GM12878 (cell line): ENCODE measurements at regions not wholly inside any gene's neighbourhood (a gene's known extent, or its start where the extent isn't known, plus 50 kb on each side); places are given as distances from the start of the nearest gene placed in this dataset.

Experiments used
- ATAC-seq: fragments of 200-7000 bp; cut with Tn5 transposase; 3 replicates; pipeline ENCODE4 v1.9.1; 2020; ENCODE audit warnings: mild to moderate bottlenecking, moderate library complexity
- BruUV-seq: library from RNA; stranded (reverse); fragments of 400-500 nt; replicated peaks from 2 replicates; lab custom pipeline; 2021; lab: Mats Ljungman, UMichigan
- CTCF ChIA-PET: fragments of 300-600 bp; sonication (Branson Sonifier 250); formaldehyde crosslinking; extraction: SDS; loops from one replicate; lab custom pipeline; 2021; ENCODE audit warnings: inconsistent platforms; lab: Yijun Ruan, JAX
- POLR2A ChIA-PET: fragments of 350-600 bp; formaldehyde crosslinking; extraction: SDS; loops from one replicate; lab custom pipeline; 2021; ENCODE audit warnings: inconsistent platforms; lab: Charles Lee
- RAD21 ChIA-PET: fragments of 300-600 bp; sonication (Branson Sonifier 250); formaldehyde crosslinking; loops from one replicate; lab custom pipeline; 2023; ENCODE audit warnings: antibody characterized with exemption; ENCODE audit not compliant: unreplicated experiment; lab: Charles Lee
- SMC1A ChIA-PET: fragments of 300-600 bp; sonication (Branson Sonifier 250); formaldehyde crosslinking; loops from one replicate; lab custom pipeline; 2023; ENCODE audit not compliant: unreplicated experiment, uncharacterized antibody; lab: Charles Lee
- DNase-seq: peaks from one replicate; pipeline ENCODE4 v3.0.0-alpha.2; 2011; ENCODE audit warnings: low read depth, low spot score
- FAIRE-seq: peaks from 3 replicates; lab custom pipeline; 2011; peaks lifted over from hg19 to GRCh38; lab: Jason Lieb, UNC
- H2AFZ ChIP-seq: 2 replicates; pipeline ENCODE4 v1.6.0; 2011; ENCODE audit warnings: low read depth, low read length, control low read depth; ENCODE audit not compliant: control insufficient read depth
- H3K27ac ChIP-seq: 2 replicates; pipeline ENCODE4 v1.5.1; 2011; ENCODE audit warnings: control low read depth; ENCODE audit not compliant: control insufficient read depth, insufficient read depth
- H3K27me3 ChIP-seq, 2 experiments: replicated peaks in 1 of 2; 2 replicates each; pipeline versions ENCODE4 v1.6.0 to v1.6.1; 2011; ENCODE audit warnings: low read length in 1 of 2; ENCODE audit not compliant: control insufficient read depth in 2 of 2, insufficient read depth in 2 of 2
- H3K36me3 ChIP-seq, 2 experiments: 2 replicates each; pipeline ENCODE4 v1.5.1; 2011; ENCODE audit warnings: low read length in 1 of 2; ENCODE audit not compliant: control insufficient read depth in 2 of 2, insufficient read depth in 2 of 2
- H3K4me1 ChIP-seq: 2 replicates; pipeline ENCODE4 v1.6.1; 2011; ENCODE audit warnings: mild to moderate bottlenecking, low read length, moderate library complexity, mixed read lengths; ENCODE audit not compliant: control insufficient read depth, insufficient read depth
- H3K4me2 ChIP-seq: 2 replicates; pipeline ENCODE4 v1.6.0; 2011; ENCODE audit warnings: control low read depth; ENCODE audit not compliant: control insufficient read depth, insufficient read depth
- H3K4me3 ChIP-seq: fragments of 200-600 bp; sonication (generic); 2 replicates; pipeline ENCODE4 v1.5.1; 2016
- H3K79me2 ChIP-seq: 2 replicates; pipeline ENCODE4 v1.6.0; 2011; ENCODE audit warnings: low read length; ENCODE audit not compliant: control insufficient read depth, insufficient read depth
- H3K9ac ChIP-seq: 2 replicates; pipeline ENCODE4 v1.8.0; 2011; ENCODE audit warnings: low read length, control low read depth, mixed read lengths; ENCODE audit not compliant: control insufficient read depth, insufficient read depth
- H3K9me3 ChIP-seq: replicated peaks from 3 replicates; pipeline ENCODE4 v1.5.1; 2011; ENCODE audit warnings: mild to moderate bottlenecking, low read length; ENCODE audit not compliant: control insufficient read depth, insufficient read depth
- H4K20me1 ChIP-seq: 2 replicates; pipeline ENCODE4 v1.6.0; 2011; ENCODE audit not compliant: control insufficient read depth, insufficient read depth
- JUNB ChIP-seq: IDR thresholded peaks from 2 replicates; pipeline ENCODE4 v1.6.1; 2016; ENCODE audit warnings: antibody characterized with exemption, mild to moderate bottlenecking
- JUND ChIP-seq: IDR thresholded peaks from 2 replicates; pipeline ENCODE4 v1.6.1; 2012; ENCODE audit warnings: low read depth, mild to moderate bottlenecking, low read length, improper control_type of control experiment, moderate library complexity
- MLLT1 ChIP-seq: fragments of 450-650 bp; IDR thresholded peaks from 2 replicates; pipeline ENCODE4 v1.6.1; 2016; ENCODE audit warnings: mild to moderate bottlenecking
- NR2F1 ChIP-seq: fragments of 450-650 bp; conservative IDR thresholded peaks from 2 replicates; pipeline ENCODE4 v1.6.1; 2017; ENCODE audit warnings: mild to moderate bottlenecking
- PAX5 ChIP-seq: IDR thresholded peaks from 2 replicates; pipeline ENCODE4 v1.6.1; 2011; ENCODE audit warnings: low read depth, low read length, borderline replicate concordance
- POLR2A ChIP-seq: IDR thresholded peaks from 2 replicates; pipeline ENCODE4 v1.6.1; 2011; ENCODE audit warnings: low read depth, mild to moderate bottlenecking, low read length
- SUZ12 ChIP-seq: fragments of 200-600 bp; sonication (generic); IDR thresholded peaks from one replicate; pipeline ENCODE4 v1.6.1; 2018; ENCODE audit warnings: antibody characterized with exemption, mild to moderate bottlenecking; ENCODE audit not compliant: unreplicated experiment
- WGBS: methylation state at CpG from one replicate; pipeline ENCODE4 v1.1.6; 2016; ENCODE audit warnings: low lambda C conversion rate; ENCODE audit not compliant: insufficient replicate concordance, insufficient coverage; ENCODE audit errors: missing lambda C conversion rate; 5-methylcytosine and 5-hydroxymethylcytosine counted together
- in situ Hi-C: fragments of 300-500 bp; cut with MboI; formaldehyde crosslinking; loops from 9 replicates; pipeline ENCODE4 v1.14.3; 2018; ENCODE audit warnings: mixed read lengths
- intact Hi-C: fragments of 100-400 bp; cut with micrococcal nuclease; formaldehyde crosslinking; loops from one replicate; pipeline ENCODE4 v1.14.2; 2022; ENCODE audit not compliant: unreplicated experiment
- TF ChIP-seq, protein P1 (sequence below): fragments of 450-650 bp; IDR thresholded peaks from 2 replicates; pipeline ENCODE4 v1.6.1; 2017; ENCODE audit warnings: mild to moderate bottlenecking
- TF ChIP-seq, protein P2 (sequence below): fragments of 450-650 bp; conservative IDR thresholded peaks from 2 replicates; pipeline ENCODE4 v1.6.1; 2017; ENCODE audit warnings: mild to moderate bottlenecking, moderate library complexity
- TF ChIP-seq, protein P3 (sequence below): IDR thresholded peaks from 2 replicates; pipeline ENCODE4 v1.6.1; 2012; ENCODE audit warnings: low read depth, low read length, improper control_type of control experiment

GRCh38 chr6:139832493-139833305 is 458.3 kb upstream of the CITED2 start (continued):
- TF ChIP-seq, protein P1, sequence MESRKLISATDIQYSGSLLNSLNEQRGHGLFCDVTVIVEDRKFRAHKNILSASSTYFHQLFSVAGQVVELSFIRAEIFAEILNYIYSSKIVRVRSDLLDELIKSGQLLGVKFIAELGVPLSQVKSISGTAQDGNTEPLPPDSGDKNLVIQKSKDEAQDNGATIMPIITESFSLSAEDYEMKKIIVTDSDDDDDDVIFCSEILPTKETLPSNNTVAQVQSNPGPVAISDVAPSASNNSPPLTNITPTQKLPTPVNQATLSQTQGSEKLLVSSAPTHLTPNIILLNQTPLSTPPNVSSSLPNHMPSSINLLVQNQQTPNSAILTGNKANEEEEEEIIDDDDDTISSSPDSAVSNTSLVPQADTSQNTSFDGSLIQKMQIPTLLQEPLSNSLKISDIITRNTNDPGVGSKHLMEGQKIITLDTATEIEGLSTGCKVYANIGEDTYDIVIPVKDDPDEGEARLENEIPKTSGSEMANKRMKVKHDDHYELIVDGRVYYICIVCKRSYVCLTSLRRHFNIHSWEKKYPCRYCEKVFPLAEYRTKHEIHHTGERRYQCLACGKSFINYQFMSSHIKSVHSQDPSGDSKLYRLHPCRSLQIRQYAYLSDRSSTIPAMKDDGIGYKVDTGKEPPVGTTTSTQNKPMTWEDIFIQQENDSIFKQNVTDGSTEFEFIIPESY = no peak
- no peak for TF ChIP-seq JUND

- no peaks in the 10 kb centered on the region for H3K79me2 ChIP-seq
- WGBS = 53% methylated on average over 4 of the region's 4 CpGs
- H2AFZ ChIP-seq = no peak overlapping the region
- H4K20me1 ChIP-seq = no peaks in the 10 kb centered on the region
- SMC1A ChIA-PET = no interaction called here
- H3K27ac ChIP-seq = no peak overlapping the region
- POLR2A ChIA-PET = no interaction called here
- CTCF ChIA-PET = no interaction called here
- FAIRE-seq (no peak), DNase-seq (no peak), ATAC-seq (no peak)
- no peaks in the 10 kb centered on the region for H3K27me3 ChIP-seq
- no peaks in the 10 kb centered on the region for H3K36me3 ChIP-seq
- H3K9me3 ChIP-seq = no peaks in the 10 kb centered on the region
- no peak overlapping the region for H3K4me3 ChIP-seq
- intact Hi-C loops = no loop called here
- RAD21 ChIA-PET = no interaction called here
- no peak overlapping the region for H3K9ac ChIP-seq
- TF ChIP-seq SUZ12 (no peak), MLLT1 (no peak), PAX5 (no peak), JUNB (no peak), POLR2A (no peak), NR2F1 (no peak)
- TF ChIP-seq, protein P2, sequence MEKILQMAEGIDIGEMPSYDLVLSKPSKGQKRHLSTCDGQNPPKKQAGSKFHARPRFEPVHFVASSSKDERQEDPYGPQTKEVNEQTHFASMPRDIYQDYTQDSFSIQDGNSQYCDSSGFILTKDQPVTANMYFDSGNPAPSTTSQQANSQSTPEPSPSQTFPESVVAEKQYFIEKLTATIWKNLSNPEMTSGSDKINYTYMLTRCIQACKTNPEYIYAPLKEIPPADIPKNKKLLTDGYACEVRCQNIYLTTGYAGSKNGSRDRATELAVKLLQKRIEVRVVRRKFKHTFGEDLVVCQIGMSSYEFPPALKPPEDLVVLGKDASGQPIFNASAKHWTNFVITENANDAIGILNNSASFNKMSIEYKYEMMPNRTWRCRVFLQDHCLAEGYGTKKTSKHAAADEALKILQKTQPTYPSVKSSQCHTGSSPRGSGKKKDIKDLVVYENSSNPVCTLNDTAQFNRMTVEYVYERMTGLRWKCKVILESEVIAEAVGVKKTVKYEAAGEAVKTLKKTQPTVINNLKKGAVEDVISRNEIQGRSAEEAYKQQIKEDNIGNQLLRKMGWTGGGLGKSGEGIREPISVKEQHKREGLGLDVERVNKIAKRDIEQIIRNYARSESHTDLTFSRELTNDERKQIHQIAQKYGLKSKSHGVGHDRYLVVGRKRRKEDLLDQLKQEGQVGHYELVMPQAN = no peak
- TF ChIP-seq, protein P3, sequence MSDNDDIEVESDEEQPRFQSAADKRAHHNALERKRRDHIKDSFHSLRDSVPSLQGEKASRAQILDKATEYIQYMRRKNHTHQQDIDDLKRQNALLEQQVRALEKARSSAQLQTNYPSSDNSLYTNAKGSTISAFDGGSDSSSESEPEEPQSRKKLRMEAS = no peak
- in situ Hi-C loops = no loop called here
- H3K4me1 ChIP-seq = no peaks in the 10 kb centered on the region
- H3K4me2 ChIP-seq = no peak overlapping the region
- BruUV-seq = no TSS peak
Observed at GRCh38 chr6:139829576-139829975, 455.1 kb upstream of the CITED2 start.
